GM12878 (cell line): ENCODE measurements at regions not wholly inside any gene's neighbourhood (a gene's known extent, or its start where the extent isn't known, plus 50 kb on each side); places are given as distances from the start of the nearest gene placed in this dataset.

Experiments
- ATAC-seq: fragments of 200-7000 bp; cut with Tn5 transposase; 3 replicates; pipeline ENCODE4 v1.9.1; 2020; ENCODE audit warnings: mild to moderate bottlenecking, moderate library complexity
- BruUV-seq: library from RNA; stranded (reverse); fragments of 400-500 nt; replicated peaks from 2 replicates; lab custom pipeline; 2021; lab: Mats Ljungman, UMichigan
- CTCF ChIA-PET: fragments of 300-600 bp; sonication (Branson Sonifier 250); formaldehyde crosslinking; extraction: SDS; loops from one replicate; lab custom pipeline; 2021; ENCODE audit warnings: inconsistent platforms; lab: Yijun Ruan, JAX
- POLR2A ChIA-PET: fragments of 350-600 bp; formaldehyde crosslinking; extraction: SDS; loops from one replicate; lab custom pipeline; 2021; ENCODE audit warnings: inconsistent platforms; lab: Charles Lee
- RAD21 ChIA-PET: fragments of 300-600 bp; sonication (Branson Sonifier 250); formaldehyde crosslinking; loops from one replicate; lab custom pipeline; 2023; ENCODE audit warnings: antibody characterized with exemption; ENCODE audit not compliant: unreplicated experiment; lab: Charles Lee
- SMC1A ChIA-PET: fragments of 300-600 bp; sonication (Branson Sonifier 250); formaldehyde crosslinking; loops from one replicate; lab custom pipeline; 2023; ENCODE audit not compliant: unreplicated experiment, uncharacterized antibody; lab: Charles Lee
- DNase-seq: peaks from one replicate; pipeline ENCODE4 v3.0.0-alpha.2; 2011; ENCODE audit warnings: low read depth, low spot score
- FAIRE-seq: peaks from 3 replicates; lab custom pipeline; 2011; peaks lifted over from hg19 to GRCh38; lab: Jason Lieb, UNC
- H2AFZ ChIP-seq: 2 replicates; pipeline ENCODE4 v1.6.0; 2011; ENCODE audit warnings: low read depth, low read length, control low read depth; ENCODE audit not compliant: control insufficient read depth
- H3K27ac ChIP-seq: 2 replicates; pipeline ENCODE4 v1.5.1; 2011; ENCODE audit warnings: control low read depth; ENCODE audit not compliant: control insufficient read depth, insufficient read depth
- H3K27me3 ChIP-seq, 2 experiments: replicated peaks in 1 of 2; 2 replicates each; pipeline versions ENCODE4 v1.6.0 to v1.6.1; 2011; ENCODE audit warnings: low read length in 1 of 2; ENCODE audit not compliant: control insufficient read depth in 2 of 2, insufficient read depth in 2 of 2
- H3K36me3 ChIP-seq, 2 experiments: 2 replicates each; pipeline ENCODE4 v1.5.1; 2011; ENCODE audit warnings: low read length in 1 of 2; ENCODE audit not compliant: control insufficient read depth in 2 of 2, insufficient read depth in 2 of 2
- H3K4me1 ChIP-seq: 2 replicates; pipeline ENCODE4 v1.6.1; 2011; ENCODE audit warnings: mild to moderate bottlenecking, low read length, moderate library complexity, mixed read lengths; ENCODE audit not compliant: control insufficient read depth, insufficient read depth
- H3K4me2 ChIP-seq: 2 replicates; pipeline ENCODE4 v1.6.0; 2011; ENCODE audit warnings: control low read depth; ENCODE audit not compliant: control insufficient read depth, insufficient read depth
- H3K4me3 ChIP-seq: fragments of 200-600 bp; sonication (generic); 2 replicates; pipeline ENCODE4 v1.5.1; 2016
- H3K79me2 ChIP-seq: 2 replicates; pipeline ENCODE4 v1.6.0; 2011; ENCODE audit warnings: low read length; ENCODE audit not compliant: control insufficient read depth, insufficient read depth
- H3K9ac ChIP-seq: 2 replicates; pipeline ENCODE4 v1.8.0; 2011; ENCODE audit warnings: low read length, control low read depth, mixed read lengths; ENCODE audit not compliant: control insufficient read depth, insufficient read depth
- H3K9me3 ChIP-seq: replicated peaks from 3 replicates; pipeline ENCODE4 v1.5.1; 2011; ENCODE audit warnings: mild to moderate bottlenecking, low read length; ENCODE audit not compliant: control insufficient read depth, insufficient read depth
- H4K20me1 ChIP-seq: 2 replicates; pipeline ENCODE4 v1.6.0; 2011; ENCODE audit not compliant: control insufficient read depth, insufficient read depth
- DPF2 ChIP-seq: fragments of 450-650 bp; IDR thresholded peaks from 2 replicates; pipeline ENCODE4 v1.6.1; 2017; ENCODE audit warnings: mild to moderate bottlenecking
- HDAC6 ChIP-seq: fragments of 200-600 bp; sonication (generic); IDR thresholded peaks from one replicate; pipeline ENCODE4 v1.8.0; 2017; ENCODE audit warnings: antibody characterized with exemption; ENCODE audit not compliant: unreplicated experiment
- NBN ChIP-seq: fragments of 450-650 bp; IDR thresholded peaks from 2 replicates; pipeline ENCODE4 v1.6.1; 2016
- PAX5 ChIP-seq: IDR thresholded peaks from 2 replicates; pipeline ENCODE4 v1.6.1; 2011; ENCODE audit warnings: low read depth, low read length, borderline replicate concordance
- PRDM15 ChIP-seq: fragments of 450-650 bp; formaldehyde crosslinking; IDR thresholded peaks from 2 replicates; pipeline ENCODE4 v1.4.0; 2020; ENCODE audit warnings: mild to moderate bottlenecking, moderate library complexity
- RCOR1 ChIP-seq: conservative IDR thresholded peaks from 2 replicates; pipeline ENCODE4 v1.6.1; 2012; ENCODE audit warnings: low read depth, low read length, improper control_type of control experiment
- WGBS: methylation state at CpG from one replicate; pipeline ENCODE4 v1.1.6; 2016; ENCODE audit warnings: low lambda C conversion rate; ENCODE audit not compliant: insufficient replicate concordance, insufficient coverage; ENCODE audit errors: missing lambda C conversion rate; 5-methylcytosine and 5-hydroxymethylcytosine counted together
- in situ Hi-C: fragments of 300-500 bp; cut with MboI; formaldehyde crosslinking; loops from 9 replicates; pipeline ENCODE4 v1.14.3; 2018; ENCODE audit warnings: mixed read lengths
- intact Hi-C: fragments of 100-400 bp; cut with micrococcal nuclease; formaldehyde crosslinking; loops from one replicate; pipeline ENCODE4 v1.14.2; 2022; ENCODE audit not compliant: unreplicated experiment
- TF ChIP-seq, protein P1 (sequence below): IDR thresholded peaks from 2 replicates; pipeline ENCODE4 v1.6.1; 2012; ENCODE audit warnings: low read length, inconsistent platforms

DNA sequence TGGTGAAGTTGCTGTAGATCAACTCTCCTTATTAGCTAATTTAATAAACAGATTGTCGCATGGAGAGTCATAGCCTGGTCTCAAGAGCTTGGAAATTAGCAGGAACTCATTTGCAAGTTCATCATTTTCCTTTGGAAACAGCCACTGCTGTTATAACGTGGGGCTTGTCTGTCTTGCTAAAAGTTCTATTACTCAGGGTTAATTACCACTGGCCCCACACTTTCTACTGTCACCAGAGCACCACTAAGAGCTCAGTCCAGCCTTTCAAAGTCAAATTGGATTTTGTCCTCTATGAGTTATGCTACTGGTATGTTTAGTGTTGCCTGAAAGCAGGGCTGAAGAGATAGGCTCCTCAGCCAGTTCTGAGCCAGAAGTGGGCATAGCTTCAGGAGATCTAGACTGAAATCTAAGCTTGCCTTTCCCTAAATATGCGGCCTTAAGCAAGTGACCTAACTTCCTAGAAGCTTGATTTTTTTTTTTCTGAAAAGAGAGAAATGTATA is 292.2 kb downstream of the INSC start:
- Histone ChIP-seq H3K36me3 (no peaks in the 10 kb centered on the region), H3K9ac (no peak overlapping the region), H3K27ac (no peak overlapping the region), H2AFZ (no peak overlapping the region), H3K27me3 (no peaks in the 10 kb centered on the region), H4K20me1 (no peaks in the 10 kb centered on the region), H3K4me3 (no peak overlapping the region), H3K4me1 (no peaks in the 10 kb centered on the region), H3K9me3 (no peaks in the 10 kb centered on the region), H3K79me2 (no peaks in the 10 kb centered on the region), H3K4me2 (no peak overlapping the region)
- FAIRE-seq (no peak), DNase-seq (no peak), ATAC-seq (no peak)
- in situ Hi-C loops, result no loop called here
- TF ChIP-seq PRDM15 (CRISPR knock-in tag) (no peak), NBN (no peak)
- ChIA-PET RAD21 (no interaction called here), SMC1A (interaction anchor here (0.7 kb wide), 1 partner anchor 12 kb away, joined by 3 read pairs; no protein-coding TSS in a partner anchor), POLR2A (no interaction called here), CTCF (no interaction called here)
- 11% methylated on average over 3 of the region's 3 CpGs for WGBS
- no TSS peak for BruUV-seq
- intact Hi-C loops, result no loop called here

DNA sequence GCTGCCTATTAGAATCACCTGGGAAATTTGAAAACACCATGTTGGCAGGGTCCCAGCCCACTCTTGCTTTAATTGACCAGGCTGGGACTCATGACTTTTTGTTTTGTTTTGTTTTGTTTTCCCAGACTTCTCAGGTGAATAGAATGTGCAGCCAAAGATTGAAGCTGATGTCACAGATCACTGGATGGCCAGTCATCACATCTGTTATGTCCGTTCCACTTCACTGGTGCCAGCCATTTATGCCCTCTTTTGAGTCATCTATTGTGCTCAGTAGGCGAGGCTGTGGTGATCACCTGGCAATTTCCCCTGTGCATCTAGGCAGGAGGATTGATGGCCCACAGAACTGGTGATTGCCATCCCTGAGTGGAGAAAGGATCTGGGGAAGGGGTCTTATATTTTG is 297.3 kb downstream of the INSC start:
- peak; percentile 43; the same call in 1 of the 2 replicates for TF ChIP-seq PAX5
- no peak for TF ChIP-seq HDAC6
- no peak for TF ChIP-seq DPF2
- TF ChIP-seq, protein P1, sequence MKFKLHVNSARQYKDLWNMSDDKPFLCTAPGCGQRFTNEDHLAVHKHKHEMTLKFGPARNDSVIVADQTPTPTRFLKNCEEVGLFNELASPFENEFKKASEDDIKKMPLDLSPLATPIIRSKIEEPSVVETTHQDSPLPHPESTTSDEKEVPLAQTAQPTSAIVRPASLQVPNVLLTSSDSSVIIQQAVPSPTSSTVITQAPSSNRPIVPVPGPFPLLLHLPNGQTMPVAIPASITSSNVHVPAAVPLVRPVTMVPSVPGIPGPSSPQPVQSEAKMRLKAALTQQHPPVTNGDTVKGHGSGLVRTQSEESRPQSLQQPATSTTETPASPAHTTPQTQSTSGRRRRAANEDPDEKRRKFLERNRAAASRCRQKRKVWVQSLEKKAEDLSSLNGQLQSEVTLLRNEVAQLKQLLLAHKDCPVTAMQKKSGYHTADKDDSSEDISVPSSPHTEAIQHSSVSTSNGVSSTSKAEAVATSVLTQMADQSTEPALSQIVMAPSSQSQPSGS, result no peak
- no peak for TF ChIP-seq RCOR1
- in situ Hi-C loops, result no loop called here

More for the DNA sequence above, 297.3 kb downstream of the INSC start:
- BruUV-seq, result no TSS peak
- POLR2A ChIA-PET, result no interaction called here
- CTCF ChIA-PET, result interaction anchor here (0.7 kb wide), 1 partner anchor 15 kb away, joined by 3 read pairs; no protein-coding TSS in a partner anchor
- Histone ChIP-seq H4K20me1 (no peaks in the 10 kb centered on the region), H3K79me2 (no peaks in the 10 kb centered on the region), H3K4me1 (no peaks in the 10 kb centered on the region), H3K4me2 (no peak overlapping the region), H3K9ac (no peak overlapping the region), H2AFZ (no peak overlapping the region), H3K9me3 (no peaks in the 10 kb centered on the region), H3K27me3 (no peaks in the 10 kb centered on the region), H3K4me3 (no peak overlapping the region), H3K27ac (no peak overlapping the region), H3K36me3 (no peaks in the 10 kb centered on the region)
- FAIRE-seq (no peak), DNase-seq (peak; percentile 7), ATAC-seq (peak; percentile 89)
- RAD21 ChIA-PET, result no interaction called here
- WGBS, result 3% methylated on average over 2 of the region's 2 CpGs
- intact Hi-C loops, result no loop called here
- SMC1A ChIA-PET, result no interaction called here
